HuH-7.5 (cell line): ENCODE measurements at regions not wholly inside any gene's neighbourhood (a gene's known extent, or its start where the extent isn't known, plus 50 kb on each side); places are given as distances from the start of the nearest gene placed in this dataset.
"Not testable (repeated sequence)": the region's sequence is repeated elsewhere in the genome, so short reads cannot be mapped to it uniquely, and the experiment has no call there.

Experiments
- DNase-seq: peaks from one replicate; pipeline ENCODE4 v3.0.0; 2011; ENCODE audit warnings: low spot score

DNA sequence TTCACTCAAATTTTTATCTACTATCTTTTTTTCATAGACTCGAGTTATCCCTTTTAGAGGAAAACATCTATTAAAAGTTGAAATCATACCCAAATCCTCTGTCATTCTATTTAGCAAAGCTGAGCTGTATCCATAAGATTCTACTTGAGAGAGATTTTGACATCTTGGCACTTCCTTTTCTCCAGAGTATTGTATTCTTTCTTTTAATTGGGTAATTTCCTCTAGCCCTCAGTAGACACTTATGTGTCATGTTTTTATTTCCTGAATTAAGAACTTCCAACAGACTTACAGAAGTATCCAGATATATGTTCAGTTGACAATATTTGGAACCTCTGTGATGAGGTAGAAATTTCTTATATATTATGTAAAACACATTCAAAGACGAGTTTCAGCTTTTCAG, 201.6 kb upstream of the NR3C2 start:
- no peak for DNase-seq

- DNase-seq = no peak
Measured at GRCh38 chr4:148642907-148643306, 200.7 kb upstream of the NR3C2 start.

DNA sequence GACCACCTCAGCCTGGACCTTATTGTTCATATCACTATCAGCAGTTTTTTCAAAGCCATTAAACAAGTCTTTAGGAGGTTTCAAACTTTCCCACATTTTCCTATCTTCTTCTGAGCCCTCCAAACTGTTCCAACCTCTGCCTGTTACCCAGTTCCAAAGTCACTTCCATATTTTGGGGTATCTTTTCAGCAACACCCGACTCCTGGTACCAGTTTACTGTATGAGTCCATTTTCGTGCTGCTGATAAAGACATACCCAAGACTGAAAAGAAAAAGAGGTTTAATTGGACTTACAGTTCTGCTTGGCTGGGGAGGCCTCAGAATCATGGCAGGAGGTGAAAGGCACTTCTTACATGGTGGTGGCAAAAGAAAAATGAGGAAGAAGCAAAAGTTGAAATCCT, 195.9 kb upstream of the NR3C2 start:
- not testable (repeated sequence) for DNase-seq

DNA sequence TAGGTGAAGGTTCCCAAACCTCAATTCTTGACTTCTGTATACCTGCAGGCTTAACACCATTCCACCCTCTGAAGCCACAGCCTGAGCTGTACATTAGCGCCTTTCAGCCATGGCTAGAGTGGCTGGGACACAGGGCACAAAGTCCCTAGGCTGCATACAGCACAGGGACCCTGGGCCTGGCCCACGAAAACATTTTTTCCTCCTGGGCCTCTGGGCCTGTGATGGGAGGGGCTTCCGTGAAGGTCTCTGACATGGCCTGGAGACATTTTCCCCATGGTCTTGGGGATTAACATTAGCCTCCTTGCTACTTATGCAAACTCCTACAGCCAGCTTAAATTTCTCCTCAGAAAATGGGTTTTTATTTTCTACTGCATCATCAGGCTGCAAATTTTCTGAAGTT, 195.2 kb upstream of the NR3C2 start:
- not testable (repeated sequence) for DNase-seq

GRCh38 chr4:148634476-148634875, 192.3 kb upstream of the NR3C2 start:
- DNase-seq = no peak

DNA sequence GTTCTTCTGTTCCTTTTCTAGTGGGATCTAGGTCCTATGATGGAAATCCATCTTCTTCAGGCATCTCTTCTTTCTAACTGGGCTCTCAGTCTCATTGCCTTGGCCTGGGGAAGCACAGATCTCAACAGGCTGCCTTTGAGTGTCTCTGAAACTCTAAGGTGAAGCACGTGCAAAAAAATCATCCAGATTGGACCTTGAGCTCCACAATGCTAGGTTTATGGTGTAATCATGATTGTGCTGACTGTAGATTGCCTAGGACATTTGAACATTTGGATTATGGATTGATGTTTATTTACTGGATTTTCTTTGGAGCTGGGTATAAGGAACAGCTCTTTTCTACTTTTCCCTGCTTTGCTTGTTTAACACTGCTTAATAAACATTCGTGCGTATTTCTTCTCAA, 191.5 kb upstream of the NR3C2 start:
- DNase-seq = no peak

DNA sequence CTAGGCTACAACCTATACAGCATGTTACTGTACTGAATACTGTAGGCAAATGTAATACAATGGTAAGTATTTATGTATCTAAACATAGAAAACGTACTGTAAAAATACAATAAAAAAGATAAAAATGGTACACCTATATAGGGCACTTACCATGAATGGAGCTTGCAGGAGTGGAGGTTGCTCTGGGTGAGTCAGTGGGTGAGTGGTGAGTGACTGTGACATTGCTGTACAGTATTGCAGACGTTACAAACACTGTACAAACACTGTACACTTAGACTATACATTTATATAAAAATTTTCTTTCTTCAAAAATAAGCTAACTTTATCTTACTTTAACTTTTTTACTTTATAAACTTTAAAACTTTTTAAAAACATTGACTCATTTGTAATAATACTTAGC, 190.3 kb upstream of the NR3C2 start:
- DNase-seq = no peak

- no peak for DNase-seq
Measured at GRCh38 chr4:148630051-148630450, 187.8 kb upstream of the NR3C2 start.

DNA sequence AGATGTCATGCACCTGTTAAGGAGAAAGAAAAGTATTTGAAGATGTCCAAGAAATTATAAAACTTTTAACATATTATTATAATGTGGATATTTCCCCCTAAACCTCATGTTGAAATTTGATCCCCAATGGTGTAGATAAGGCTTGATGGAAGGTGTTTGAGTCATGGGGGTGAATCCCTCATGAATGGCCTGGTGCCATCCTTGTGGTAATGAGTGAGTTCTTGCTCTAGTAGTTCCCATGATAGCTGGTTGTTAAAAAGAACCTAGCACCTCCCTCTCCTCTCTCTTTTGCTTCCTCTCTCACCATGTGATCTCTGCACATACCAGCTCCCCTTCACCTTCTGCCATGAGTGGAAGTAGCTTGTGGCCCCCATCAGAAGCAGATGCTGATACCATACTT, 176.6 kb upstream of the NR3C2 start:
- DNase-seq = no peak

DNA sequence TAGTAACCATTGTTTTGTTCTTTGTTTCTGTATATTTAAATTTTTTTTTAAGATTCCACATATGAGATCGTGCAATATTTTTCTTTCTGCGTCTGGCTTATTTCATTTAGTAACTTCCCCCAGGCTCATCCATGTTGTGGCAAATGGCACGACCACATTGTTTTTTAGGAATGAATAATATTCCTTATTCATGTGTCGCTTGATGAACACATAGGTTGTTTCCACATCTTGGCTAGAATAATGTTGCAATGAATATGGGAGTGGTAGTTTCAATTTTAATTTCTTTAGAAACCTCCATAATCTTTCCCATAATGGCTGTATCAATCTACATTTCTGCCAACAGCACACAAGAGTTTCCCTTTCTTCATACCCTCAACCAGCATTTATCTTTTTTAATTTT, 166.8 kb upstream of the NR3C2 start:
- DNase-seq = no peak

DNA sequence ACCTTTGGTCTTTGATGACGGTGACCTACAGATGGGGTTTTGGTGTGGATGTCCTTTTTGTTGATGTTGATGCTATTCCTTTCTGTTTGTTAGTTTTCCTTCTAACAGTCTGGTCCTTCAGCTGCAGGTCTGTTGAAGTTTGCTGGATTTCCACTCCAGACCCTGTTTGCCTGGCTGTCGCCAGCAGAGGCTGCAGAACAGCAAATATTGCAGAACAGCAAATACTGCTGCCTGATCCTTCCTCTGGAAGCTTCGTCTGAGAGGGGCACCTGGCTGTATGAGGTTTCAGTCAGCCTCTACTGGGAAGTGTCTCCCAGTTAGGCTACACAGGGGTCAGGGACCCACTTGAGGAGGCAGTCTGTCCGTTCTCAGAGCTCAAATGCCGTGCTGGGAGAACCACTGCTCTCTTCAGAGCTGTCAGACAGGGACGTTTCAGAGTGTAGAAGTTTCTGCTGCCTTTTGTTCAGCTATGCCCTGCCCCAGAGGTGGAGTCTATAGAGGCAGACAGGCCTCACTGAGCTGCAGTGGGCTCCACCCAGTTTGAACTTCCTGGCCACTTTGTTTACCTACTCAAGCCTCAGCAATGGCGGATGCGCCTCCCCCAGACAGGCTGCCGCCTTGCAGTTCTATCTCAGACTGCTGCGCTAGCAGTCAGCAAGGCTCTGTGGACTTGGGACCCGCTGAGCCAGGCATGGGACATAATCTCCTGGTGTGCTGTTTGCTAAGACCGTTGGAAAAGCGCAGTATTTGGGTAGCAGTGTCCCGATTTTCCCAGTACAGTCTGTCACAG, 156.4 kb upstream of the NR3C2 start:
- not testable (repeated sequence) for DNase-seq

DNA sequence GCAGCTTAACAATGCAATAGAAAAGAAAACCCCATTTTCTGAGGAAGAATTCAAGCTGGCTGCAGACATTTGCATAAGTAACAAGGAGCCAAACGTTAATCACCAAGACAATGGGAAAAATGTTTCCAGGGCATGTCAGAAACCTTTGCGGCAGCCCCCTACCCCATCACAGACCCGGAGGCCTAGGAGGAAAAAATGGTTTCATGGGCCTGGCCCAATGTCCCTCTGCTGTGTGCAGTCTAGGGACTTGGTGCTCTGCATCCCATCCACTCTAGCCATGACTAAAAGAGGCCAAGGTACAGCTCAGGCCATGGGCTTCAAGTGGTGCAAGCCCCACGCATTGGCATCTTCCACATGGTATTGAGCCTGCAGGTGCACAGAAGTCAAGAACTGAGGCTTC, 147.0 kb upstream of the NR3C2 start:
- DNase-seq = no peak

DNA sequence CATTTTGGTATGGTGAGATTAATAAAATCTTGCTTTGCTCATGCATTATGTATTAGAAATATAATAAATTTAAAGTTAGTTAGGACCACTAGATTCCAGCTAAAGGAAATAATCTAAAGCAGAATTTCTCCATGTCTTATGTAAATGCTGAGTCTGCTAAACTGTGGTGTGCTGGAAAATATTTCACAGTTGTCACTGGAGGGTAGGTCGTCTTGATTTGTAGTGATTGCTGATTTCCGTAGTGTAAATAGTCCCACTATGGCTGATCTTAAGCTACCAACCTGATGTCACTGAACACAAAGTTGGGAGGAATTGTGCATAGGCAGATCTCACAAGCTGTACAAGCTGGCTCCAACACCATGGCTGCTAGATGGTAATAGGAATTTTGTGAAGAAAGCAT, 133.4 kb upstream of the NR3C2 start:
- DNase-seq = no peak

GRCh38 chr4:148574911-148575310, 132.7 kb upstream of the NR3C2 start:
- DNase-seq = no peak

GRCh38 chr4:148574502-148574901, 132.3 kb upstream of the NR3C2 start:
- no peak for DNase-seq

DNA sequence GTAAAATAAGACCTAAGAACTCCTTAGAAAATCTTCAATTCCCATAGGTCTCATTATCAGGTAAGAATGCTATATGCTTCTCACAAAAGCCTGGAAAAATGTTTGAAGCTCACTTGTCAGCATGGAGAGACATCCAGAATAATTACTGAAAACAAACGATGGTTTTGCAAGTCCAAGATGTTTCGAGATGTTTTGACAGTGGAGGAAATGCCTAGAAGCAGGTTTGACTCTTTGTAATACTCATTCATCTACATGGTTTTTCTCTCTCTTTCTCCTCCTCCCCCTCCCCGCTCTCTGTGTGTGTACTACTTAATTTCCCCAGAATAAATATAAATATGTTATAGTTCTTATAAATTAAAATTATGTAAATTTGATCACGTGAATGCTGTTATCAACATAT, 131.9 kb upstream of the NR3C2 start:
- DNase-seq = no peak

GRCh38 chr4:148573296-148573695, 131.1 kb upstream of the NR3C2 start:
- no peak for DNase-seq

GRCh38 chr4:148565801-148566200, 123.6 kb upstream of the NR3C2 start:
- DNase-seq = no peak

DNA sequence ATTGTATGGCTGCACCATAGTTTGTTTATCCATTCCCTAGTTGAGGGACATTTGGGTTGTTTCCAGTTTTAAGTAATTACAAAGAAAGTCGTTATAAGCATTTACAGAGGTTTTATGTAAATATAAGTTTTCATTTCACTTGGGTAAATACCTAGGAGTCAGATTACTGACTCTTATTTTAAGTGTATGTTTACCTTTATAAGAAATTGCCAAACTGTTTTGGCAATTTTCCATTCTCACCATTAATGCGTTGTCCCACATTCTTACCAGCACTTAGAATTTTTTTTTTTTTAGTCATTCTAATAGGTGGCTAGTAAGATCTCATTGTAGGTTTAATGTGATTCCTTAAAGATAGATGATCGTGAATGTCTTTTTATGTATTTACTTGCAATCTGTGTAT, 121.5 kb upstream of the NR3C2 start:
- DNase-seq = no peak

- DNase-seq = no peak
Measured at GRCh38 chr4:148561467-148561866, 119.3 kb upstream of the NR3C2 start.

DNA sequence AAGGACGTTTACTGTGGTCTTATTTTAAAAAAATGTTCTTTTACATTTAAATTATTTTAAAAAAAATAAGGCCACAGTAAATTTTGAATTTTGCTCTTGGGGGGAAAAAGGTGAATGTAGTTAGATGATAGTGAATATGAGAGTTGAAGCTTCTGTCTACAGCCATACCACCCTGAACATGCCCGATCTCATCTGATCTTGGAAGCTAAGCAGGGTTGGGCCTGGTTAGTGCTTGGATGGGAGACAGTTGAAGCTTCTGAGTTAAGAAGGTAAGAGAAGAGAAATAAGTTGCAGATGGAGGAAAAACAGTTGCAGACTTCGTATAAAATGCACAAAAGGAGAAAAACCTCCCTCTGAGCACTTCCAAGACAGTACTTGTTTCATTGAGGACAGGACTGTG, 115.6 kb upstream of the NR3C2 start:
- no peak for DNase-seq

- DNase-seq = no peak
Measured at GRCh38 chr4:148550788-148551187, 108.6 kb upstream of the NR3C2 start.

- DNase-seq = no peak
Measured at GRCh38 chr4:148542922-148543623, 100.9 kb upstream of the NR3C2 start.
